ENCODE measurements at regions not wholly inside any gene's neighbourhood (a gene's known extent, or its start where the extent isn't known, plus 50 kb on each side); places are given as distances from the start of the nearest gene placed in this dataset.

DNA sequence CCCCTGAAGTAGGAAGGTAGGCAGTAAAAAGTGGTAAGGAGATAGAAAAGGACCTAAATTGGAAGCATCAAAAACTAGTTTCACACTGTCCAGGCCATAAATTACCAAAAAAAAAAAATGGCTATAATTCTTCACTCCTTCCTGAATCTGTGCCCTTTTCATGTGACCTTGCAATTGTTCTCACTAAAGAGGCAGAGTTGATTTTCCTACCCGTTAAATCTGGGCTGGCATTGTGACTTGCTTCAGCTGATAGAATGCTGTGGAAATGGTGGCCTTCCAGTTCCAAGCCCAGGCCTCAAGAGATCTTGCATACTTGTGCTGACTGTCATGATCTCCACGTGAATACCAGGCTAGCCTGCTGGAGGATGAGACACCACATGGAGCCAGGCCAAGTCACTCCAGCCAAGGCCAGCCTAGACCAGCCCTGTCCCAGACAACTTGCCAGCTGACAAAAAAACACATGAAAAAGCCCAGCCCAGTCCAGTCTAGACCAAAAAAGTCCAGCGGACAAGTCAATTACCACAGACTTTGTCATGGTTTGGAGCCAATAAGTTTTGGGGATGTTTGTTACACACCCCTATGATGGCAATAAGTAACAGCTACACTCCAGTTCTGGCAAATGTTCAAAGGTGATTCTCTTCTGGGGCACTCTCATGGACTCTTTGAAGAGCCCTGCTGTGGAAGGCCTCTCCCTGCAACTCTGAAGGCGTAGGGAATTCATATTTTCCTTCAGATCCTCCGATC, 51.4 kb upstream of the NUP50 start:
- DNase-seq (ENCODE audit: low read depth, low spot score), result no peak
- no peak overlapping the region for H3K4me3 ChIP-seq
- TF ChIP-seq FOXP2 (optimal IDR thresholded peaks at IDR 0.05; ENCODE audit: control extremely low read depth, extremely low read length, insufficient read depth), result no peak
- TF ChIP-seq EZH2 (IDR thresholded peaks at IDR 0.05), result no peak
- TF ChIP-seq POLR2AphosphoS5 (IDR thresholded peaks at IDR 0.05; ENCODE audit: borderline replicate concordance, low read depth, low read length), result no peak

More for the DNA sequence above, 51.4 kb upstream of the NUP50 start:
- H3K9me3 ChIP-seq (ENCODE audit: low read depth, low read length), result no peaks in the 10 kb centered on the region
- H3K9ac ChIP-seq (ENCODE audit: insufficient read length), result no peak overlapping the region
- H3K36me3 ChIP-seq (ENCODE audit: insufficient read depth, low read length), result no peaks in the 10 kb centered on the region
- no peak overlapping the region for H3K27ac ChIP-seq
